IPS-NIHi11 (cell line): ENCODE measurements at regions not wholly inside any gene's neighbourhood (a gene's known extent, or its start where the extent isn't known, plus 50 kb on each side); places are given as distances from the start of the nearest gene placed in this dataset.
"Not testable (repeated sequence)": the region's sequence is repeated elsewhere in the genome, so short reads cannot be mapped to it uniquely, and the experiment has no call there.

Experiments
- DNase-seq: peaks from one replicate; pipeline ENCODE4 v3.0.0; 2012; ENCODE audit warnings: mixed read lengths, low spot score

GRCh38 chr6:6946206-6947155 is 161.3 kb upstream of the RREB1 start:
- peak; percentile 37 for DNase-seq

- no peak for DNase-seq
Measured at GRCh38 chr6:6950373-6951145, 157.2 kb upstream of the RREB1 start.

GRCh38 chr6:6951355-6951754 is 156.4 kb upstream of the RREB1 start:
- DNase-seq, result no peak

GRCh38 chr6:6952484-6952883 is 155.3 kb upstream of the RREB1 start:
- DNase-seq, result no peak

GRCh38 chr6:6952927-6953326 is 154.8 kb upstream of the RREB1 start:
- DNase-seq, result not testable (repeated sequence)

- DNase-seq, result no peak
Measured at GRCh38 chr6:6960571-6961251, 147.1 kb upstream of the RREB1 start.

- DNase-seq, result no peak
Measured at GRCh38 chr6:6962086-6962485, 145.7 kb upstream of the RREB1 start.

GRCh38 chr6:6962699-6963098 is 145.1 kb upstream of the RREB1 start:
- no peak for DNase-seq

GRCh38 chr6:6963390-6963789 is 144.4 kb upstream of the RREB1 start:
- DNase-seq, result not testable (repeated sequence)

- no peak for DNase-seq
Measured at GRCh38 chr6:6964675-6965074, 143.1 kb upstream of the RREB1 start.

GRCh38 chr6:6966127-6966526 is 141.6 kb upstream of the RREB1 start:
- no peak for DNase-seq

GRCh38 chr6:6966569-6966968 is 141.2 kb upstream of the RREB1 start:
- no peak for DNase-seq

- no peak for DNase-seq
Measured at GRCh38 chr6:6968357-6968730, 139.4 kb upstream of the RREB1 start.

- DNase-seq, result no peak
Measured at GRCh38 chr6:6968731-6969552, 138.8 kb upstream of the RREB1 start.

GRCh38 chr6:6969761-6970223 is 138.0 kb upstream of the RREB1 start:
- peak; percentile 25 for DNase-seq

GRCh38 chr6:6970851-6971250 is 136.9 kb upstream of the RREB1 start:
- DNase-seq, result no peak

GRCh38 chr6:6971369-6971768 is 136.4 kb upstream of the RREB1 start:
- DNase-seq, result no peak

- DNase-seq, result no peak
Measured at GRCh38 chr6:6972456-6972855, 135.3 kb upstream of the RREB1 start.

- no peak for DNase-seq
Measured at GRCh38 chr6:6973721-6974120, 134.0 kb upstream of the RREB1 start.

GRCh38 chr6:6975459-6976111 is 132.2 kb upstream of the RREB1 start:
- no peak for DNase-seq

- no peak for DNase-seq
Measured at GRCh38 chr6:6976193-6976592, 131.6 kb upstream of the RREB1 start.
